ENCODE measurements at regions not wholly inside any gene's neighbourhood (a gene's known extent, or its start where the extent isn't known, plus 50 kb on each side); places are given as distances from the start of the nearest gene placed in this dataset.

DNA sequence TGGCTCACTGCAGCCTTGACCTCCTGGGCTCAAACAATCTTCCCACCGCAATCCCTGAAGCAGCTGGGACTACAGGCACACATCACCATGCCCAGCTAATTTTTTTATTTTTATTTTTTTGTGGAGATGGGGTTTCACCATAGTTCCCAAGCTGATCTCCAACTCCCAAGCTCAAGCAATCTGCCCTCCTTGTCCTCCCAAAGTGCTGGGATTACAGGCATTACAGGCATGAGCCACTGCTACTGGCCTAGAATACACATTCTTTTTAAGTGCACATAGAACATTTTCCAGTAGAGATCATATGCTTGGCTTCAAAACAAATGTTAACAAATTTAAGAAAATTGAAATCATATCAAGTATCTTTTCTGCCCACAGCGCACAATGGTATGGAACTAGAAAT is 176.8 kb upstream of the MARCKS start (continued):
- TF ChIP-seq REST (IDR thresholded peaks at IDR 0.05): no peak
- TF ChIP-seq, protein P1, sequence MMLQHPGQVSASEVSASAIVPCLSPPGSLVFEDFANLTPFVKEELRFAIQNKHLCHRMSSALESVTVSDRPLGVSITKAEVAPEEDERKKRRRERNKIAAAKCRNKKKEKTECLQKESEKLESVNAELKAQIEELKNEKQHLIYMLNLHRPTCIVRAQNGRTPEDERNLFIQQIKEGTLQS (IDR thresholded peaks at IDR 0.05): no peak
- no peak for TF ChIP-seq SP1 (IDR thresholded peaks at IDR 0.05)
- no peak for TF ChIP-seq FOXA1 (IDR thresholded peaks at IDR 0.05)
- TF ChIP-seq HNF4G (IDR thresholded peaks at IDR 0.05): no peak
- TF ChIP-seq MAX (IDR thresholded peaks at IDR 0.05): no peak
- no peak for TF ChIP-seq RXRA (IDR thresholded peaks at IDR 0.05)
- TF ChIP-seq RAD21 (IDR thresholded peaks at IDR 0.05): no peak
- TF ChIP-seq FOXA2 (IDR thresholded peaks at IDR 0.05): no peak

DNA sequence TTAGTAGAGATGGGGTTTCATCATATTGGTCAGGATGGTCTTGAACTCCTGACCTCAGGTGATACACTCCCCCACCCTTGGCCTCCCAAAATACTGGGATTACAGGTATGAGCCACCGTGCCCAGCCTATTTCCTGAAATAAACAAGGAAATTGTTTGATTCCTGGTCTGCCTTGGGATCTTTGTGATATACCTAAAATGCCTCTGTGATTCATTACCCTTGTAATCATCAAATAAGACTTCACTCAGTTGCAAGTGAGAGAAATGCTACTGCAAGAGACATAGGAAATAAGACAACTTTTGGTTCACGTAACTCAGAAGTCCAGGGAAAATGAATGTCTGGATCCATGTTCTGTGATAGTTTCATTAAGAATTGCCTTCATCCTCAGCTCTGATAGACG is 173.2 kb upstream of the MARCKS start:
- H3K27me3 ChIP-seq (ENCODE audit: control insufficient read depth in 4 of 4, insufficient read depth in 4 of 4, low read length in 3 of 4): no peaks in the 10 kb centered on the region
- TF ChIP-seq RXRA (IDR thresholded peaks at IDR 0.05) (no peak), NR2F2 (IDR thresholded peaks at IDR 0.05) (no peak), SP1 (IDR thresholded peaks at IDR 0.05) (no peak), HNF4A (conservative IDR thresholded peaks at IDR 0.05) (no peak), ZBTB33 (IDR thresholded peaks at IDR 0.05) (no peak), JUND (IDR thresholded peaks at IDR 0.05) (no peak), RAD21 (IDR thresholded peaks at IDR 0.05) (no peak), TAF1 (conservative IDR thresholded peaks at IDR 0.05) (no peak), FOXA1 (IDR thresholded peaks at IDR 0.05) (no peak), EGR1 (IDR thresholded peaks at IDR 0.05; ENCODE audit: low read depth in 2 of 2) (no peak), MAX (IDR thresholded peaks at IDR 0.05) (no peak), GABPA (IDR thresholded peaks at IDR 0.05 in 1 of 2, conservative IDR thresholded peaks at IDR 0.05 in 1 of 2) (no peak), REST (IDR thresholded peaks at IDR 0.05) (no peak), HNF4G (IDR thresholded peaks at IDR 0.05) (no peak), FOXA2 (IDR thresholded peaks at IDR 0.05) (no peak), CTCF (IDR thresholded peaks at IDR 0.05; ENCODE audit: low read depth, low read length, missing input control) (no peak)
- TF ChIP-seq, protein P1 (IDR thresholded peaks at IDR 0.05): no peak
- WGBS: 93% methylated on average over 3 of the region's 3 CpGs
- no peak overlapping the region for H3K4me3 ChIP-seq (ENCODE audit: low read depth in 1 of 3, low read length in 3 of 3)
- no peak for DNase-seq (ENCODE audit: low spot score)
- no peak overlapping the region for H3K27ac ChIP-seq (ENCODE audit: low read depth in 1 of 2, low read length in 2 of 2)
- no peaks in the 10 kb centered on the region for H3K9me3 ChIP-seq (ENCODE audit: control insufficient read depth in 4 of 4, low read length in 3 of 4)
- no peaks in the 10 kb centered on the region for H3K4me1 ChIP-seq (ENCODE audit: control insufficient read depth in 4 of 4, insufficient read depth in 4 of 4, low read length in 3 of 4)
- H3K9ac ChIP-seq (ENCODE audit: low read depth in 1 of 2, low read length in 2 of 2): no peak overlapping the region
- no peaks in the 10 kb centered on the region for H3K36me3 ChIP-seq (ENCODE audit: control insufficient read depth in 4 of 4, insufficient read depth in 3 of 4, low read depth in 1 of 4, low read length in 3 of 4)
